Kasumi-1 (cell line): ENCODE measurements at regions not wholly inside any gene's neighbourhood (a gene's known extent, or its start where the extent isn't known, plus 50 kb on each side); places are given as distances from the start of the nearest gene placed in this dataset.
"Not testable (repeated sequence)": the region's sequence is repeated elsewhere in the genome, so short reads cannot be mapped to it uniquely, and the experiment has no call there.

Experiments used
- DNase-seq, 2 experiments: peaks; one replicate each; lab custom pipeline; 2025; lab: John Stamatoyannopoulos, UW

DNA sequence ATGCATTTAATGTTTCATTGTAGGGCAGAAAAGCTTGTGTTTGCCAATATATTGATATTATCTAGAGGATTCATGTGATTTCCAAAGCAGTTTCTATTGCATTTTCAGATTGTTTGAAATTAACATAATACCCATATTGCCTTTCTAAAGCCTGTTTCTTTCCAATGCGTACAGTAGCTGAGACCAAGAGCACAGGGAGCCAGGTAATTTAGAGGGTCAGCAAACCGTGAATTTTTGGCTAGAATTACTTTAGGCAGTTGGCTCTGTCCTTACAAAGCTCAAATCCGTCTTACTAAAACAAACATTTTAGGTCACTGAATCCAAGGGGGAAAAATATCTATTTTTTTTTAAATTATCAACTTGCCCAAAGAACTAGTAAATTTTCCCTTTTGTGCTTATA lies 604.9 kb upstream of the ADARB2 start:
- no peak for DNase-seq

DNA sequence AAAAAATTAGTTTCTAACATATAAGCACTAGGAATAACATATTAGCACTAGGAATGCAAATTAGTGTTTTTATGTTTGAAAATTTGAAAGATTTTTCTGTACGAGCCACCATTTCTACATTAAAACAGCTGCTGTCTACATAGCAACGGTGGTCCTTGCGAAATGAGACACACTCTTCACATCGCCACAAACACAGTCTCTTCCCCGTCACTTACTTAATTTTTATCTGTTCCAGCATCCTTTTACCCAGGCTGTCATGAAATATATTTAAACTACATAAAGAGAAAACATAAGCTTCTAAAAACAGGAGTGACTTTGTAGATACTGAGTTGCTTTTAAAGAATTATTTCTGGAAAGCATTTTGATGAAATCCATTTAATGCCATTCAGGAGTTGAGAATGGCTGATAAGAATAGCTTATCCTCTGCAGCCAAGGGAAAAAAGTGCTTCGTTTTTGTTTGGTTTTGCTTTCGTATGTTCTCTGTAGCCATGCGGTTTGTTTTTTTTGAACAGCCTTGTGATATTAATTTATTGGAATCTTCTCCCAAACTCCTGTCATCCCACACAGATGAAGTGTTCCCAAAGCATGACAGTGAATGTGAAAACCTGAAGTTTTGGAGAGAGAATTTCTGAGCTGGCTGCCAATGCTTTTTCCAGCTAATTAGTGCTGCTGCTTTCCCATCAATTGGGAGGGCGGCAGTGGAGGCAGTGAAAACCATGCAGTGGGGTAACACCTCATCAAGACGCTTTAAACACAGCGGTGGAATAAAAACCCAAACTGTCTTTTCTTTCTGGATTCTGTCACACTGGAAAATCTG lies 603.7 kb upstream of the ADARB2 start:
- no peak for DNase-seq

DNA sequence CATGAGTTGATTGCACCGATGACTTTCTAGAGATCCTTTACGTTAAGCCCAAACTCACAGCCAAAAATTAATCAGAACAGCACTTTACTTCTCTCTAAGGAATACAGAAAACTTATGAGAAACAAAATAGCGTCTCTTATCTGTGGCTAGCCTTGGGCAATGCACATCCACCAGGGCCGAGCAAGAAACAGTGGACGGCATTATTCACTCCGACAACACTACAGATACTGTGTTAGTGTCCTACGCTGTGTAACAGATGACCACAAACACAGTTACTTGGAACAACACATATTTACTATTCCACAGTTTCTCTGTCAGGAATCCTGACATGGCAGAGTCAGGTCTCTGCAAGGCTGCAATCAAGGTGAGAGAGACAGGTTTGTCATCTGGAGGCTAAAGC lies 598.3 kb upstream of the ADARB2 start:
- DNase-seq: no peak

DNA sequence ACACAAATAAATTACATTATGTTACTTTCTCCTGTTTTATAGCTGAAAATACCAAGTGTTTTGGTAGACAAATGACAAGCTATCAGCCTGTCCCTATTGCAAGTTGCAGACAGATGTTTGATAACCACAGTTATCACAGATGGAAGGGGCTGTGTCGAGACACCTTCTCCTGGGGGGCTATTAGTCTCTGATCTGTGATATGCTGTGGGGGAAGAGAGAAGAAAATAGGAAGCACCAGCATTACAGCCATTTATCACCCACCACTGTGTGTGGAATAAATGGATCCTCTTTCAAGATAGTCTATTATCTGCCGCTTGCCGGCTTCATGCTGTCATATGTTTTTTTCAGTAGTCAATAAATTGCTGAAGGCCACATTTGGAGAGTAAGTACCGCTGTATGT lies 597.2 kb upstream of the ADARB2 start:
- no peak for DNase-seq

DNA sequence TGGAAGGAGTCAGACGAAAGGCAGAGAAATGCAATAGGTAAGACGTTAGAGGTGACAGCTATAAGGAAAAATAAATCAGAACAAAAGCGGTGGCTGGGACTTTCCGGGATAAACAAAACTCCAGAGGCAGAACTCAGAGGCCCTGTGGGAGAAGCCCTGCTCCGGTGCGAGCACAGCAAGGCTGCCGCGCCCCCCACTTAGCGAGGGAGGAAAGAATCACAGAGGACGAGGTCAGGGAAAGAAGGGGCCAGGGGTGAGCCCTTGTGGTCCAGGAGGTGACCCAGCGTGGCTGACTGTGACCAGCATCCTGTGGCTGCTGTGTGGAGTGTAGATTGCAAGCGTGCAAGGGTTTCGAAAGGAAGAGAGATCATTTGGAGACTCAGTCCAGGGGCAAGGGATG lies 591.8 kb upstream of the ADARB2 start:
- DNase-seq: no peak

DNA sequence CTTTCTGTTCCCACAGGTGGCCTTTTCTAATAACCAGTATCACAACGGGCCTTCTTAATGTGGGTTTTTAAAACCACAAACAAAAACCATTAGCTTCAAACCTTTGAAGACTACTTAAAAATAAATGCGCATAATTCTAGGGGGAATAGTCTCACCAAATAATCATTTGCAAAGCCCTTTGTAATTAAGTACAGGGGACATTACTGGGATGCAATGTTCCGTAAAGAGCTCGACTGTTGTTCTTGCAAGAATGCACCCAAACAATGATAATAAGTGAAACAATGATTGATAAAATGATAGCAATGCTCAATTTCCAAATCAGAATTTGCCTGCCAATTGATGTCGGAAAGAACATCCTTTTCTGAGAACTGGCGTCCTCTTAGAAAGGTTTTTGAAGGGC lies 589.1 kb upstream of the ADARB2 start:
- DNase-seq: no peak

DNA sequence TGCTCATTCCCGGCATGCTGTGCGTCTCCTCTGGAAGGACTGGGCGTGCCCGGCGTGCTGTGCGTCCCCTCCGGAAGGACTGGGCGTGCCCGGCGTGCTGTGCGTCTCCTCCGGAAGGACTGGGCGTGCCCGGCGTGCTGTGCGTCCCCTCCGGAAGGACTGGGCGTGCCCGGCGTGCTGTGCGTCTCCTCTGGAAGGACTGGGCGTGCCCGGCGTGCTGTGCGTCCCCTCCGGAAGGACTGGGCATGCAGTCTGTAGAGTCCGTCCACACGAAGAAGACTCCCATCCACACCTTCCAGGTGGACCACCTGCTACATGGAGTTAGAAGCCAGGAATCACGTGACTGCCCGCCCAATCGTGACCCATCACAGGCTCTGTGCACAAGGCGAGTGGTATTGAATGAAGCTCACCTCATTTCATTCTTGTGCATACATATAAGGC lies 577.7 kb upstream of the ADARB2 start:
- DNase-seq: not testable (repeated sequence)

DNA sequence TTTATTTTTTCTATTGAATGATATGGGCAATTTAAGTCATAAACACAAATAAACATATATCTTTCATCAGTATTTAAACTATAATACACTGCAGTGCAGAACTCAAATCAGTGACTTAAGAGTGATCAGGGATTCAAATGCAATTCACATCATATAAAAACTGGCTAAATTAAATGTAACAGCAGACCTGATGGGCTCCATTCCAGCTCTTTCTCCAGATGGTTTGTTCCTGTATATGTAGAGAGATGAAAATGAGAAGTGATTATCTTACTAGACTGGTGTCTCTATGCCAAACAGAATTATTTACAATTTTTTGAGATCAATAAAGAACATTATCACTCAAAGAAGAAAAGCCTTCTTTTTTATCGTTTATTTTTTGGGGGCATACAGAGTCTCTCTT lies 568.8 kb upstream of the ADARB2 start:
- DNase-seq: no peak

DNA sequence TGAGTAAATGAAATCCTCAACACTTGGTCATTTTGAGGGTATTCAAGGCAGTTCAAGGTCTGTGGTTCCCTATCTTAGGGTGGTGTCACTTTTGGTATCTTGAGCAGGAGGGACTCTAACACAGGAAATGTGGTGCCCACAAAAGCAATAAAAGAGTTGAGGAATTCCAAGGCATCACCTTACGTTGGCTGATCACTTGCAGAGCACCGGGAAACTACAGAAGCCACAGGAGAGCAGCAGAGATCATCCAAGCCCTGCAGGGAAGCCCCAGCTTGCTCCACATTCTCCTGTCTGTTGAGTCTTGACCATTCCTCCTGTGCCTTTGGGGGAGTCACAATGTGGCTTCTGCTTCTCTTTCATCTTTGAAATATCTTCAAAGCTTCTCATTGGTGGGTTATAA lies 565.8 kb upstream of the ADARB2 start:
- no peak for DNase-seq

DNA sequence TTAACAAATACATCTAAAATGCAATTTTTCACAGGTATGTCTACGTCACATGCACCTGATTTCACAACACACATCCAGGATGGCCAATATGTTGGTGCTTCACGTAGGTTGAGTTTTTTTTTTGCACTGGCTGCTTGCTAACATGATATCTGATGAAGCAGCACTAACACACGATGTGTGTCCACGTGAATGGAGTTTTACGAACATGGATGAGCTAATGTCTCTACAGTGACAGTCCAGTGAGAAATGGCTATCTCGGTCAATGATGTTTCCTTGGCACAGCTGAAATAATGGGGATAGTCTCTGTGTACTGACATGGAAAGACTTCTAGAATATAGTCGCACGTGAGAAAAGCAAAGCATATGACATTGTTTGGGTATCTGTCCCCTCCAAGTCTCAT lies 563.9 kb upstream of the ADARB2 start:
- DNase-seq: no peak

DNA sequence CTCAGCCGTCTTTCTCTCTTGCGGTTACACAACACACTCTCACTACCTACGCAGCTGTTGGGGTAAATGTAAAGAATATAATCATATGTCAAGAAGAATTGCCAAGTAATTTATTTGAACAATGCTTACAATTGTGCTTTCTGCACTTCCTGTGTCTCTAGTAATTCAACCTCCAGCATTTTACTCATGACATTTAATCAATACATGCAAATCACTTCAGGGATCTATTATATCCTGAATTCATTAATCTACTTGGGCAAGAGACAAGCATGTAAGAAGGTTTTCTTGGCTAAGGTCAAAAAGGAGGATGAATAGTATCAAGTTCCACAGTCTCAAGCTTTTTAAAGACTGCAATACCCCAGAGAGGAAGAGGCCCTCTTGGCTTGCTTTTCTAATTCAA lies 562.9 kb upstream of the ADARB2 start:
- DNase-seq: no peak

DNA sequence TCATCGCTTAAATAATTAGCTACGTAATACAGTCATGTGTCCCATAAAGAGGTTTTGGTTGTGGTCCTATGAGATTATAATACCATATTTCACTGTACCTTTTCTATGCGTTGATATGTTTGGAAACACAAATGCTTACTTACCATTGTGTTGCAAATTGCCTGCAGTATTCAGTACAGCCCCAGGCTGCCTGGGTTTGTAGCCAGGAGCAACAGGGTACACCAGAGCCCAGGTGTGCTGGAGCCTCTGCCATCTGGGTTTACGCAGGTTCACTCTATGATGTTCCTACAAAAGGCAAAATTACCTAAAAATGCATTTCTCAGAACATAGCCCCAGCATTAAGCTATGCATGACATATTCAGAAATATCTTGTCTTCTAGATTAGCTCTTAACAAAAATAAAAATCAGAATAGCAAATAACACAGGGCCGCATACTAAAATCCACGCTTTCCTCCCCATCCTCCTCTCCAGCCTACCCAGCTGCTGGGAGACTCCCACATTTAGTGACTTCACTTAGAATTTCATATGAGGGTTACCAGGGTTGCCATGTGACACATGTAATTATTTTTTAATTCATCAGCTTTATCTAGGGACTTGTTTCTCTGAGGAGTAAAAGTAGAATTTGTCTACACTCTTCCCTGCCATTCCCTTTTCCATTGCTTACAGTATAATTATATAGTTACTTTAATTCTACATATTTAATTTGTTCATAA lies 559.0 kb upstream of the ADARB2 start:
- DNase-seq: no peak

DNA sequence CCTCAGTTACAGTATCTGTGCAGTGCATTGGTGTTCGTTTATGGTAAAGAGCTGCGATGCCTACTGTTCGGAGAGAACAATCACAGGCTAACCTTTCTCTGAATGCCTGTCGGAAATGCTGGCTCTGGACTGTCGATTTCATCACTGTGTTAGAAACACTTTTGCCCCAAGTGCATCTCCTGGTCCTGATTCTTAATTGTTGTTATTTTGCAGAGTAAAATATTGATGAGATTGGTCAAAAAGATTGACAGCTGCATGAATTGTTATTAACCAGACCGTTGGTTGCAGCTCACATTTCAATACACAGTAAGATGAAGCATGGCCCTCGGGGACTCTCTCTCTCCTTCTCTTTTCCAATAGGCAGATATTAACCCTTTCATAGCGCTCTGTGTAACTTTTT lies 557.4 kb upstream of the ADARB2 start:
- no peak for DNase-seq

DNA sequence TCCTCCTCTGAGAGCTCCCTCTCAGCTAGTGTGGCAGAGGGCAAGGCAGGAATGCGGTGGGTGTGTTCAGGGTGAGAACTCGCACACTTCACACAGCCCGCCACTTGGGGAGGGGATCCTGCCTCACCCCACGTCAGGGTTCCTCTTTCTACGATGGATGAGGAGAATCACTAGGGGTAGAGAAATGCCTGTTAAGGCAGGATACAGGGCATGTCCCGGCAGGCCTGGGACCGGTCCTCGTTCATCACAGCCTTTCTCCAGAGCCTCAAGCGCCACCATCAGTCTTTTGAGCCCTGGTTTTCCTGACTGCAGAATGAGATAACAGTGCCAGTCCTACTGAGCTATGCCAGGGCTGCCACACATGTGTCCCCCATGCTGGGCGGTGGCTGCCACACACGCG lies 546.7 kb upstream of the ADARB2 start:
- no peak for DNase-seq

DNA sequence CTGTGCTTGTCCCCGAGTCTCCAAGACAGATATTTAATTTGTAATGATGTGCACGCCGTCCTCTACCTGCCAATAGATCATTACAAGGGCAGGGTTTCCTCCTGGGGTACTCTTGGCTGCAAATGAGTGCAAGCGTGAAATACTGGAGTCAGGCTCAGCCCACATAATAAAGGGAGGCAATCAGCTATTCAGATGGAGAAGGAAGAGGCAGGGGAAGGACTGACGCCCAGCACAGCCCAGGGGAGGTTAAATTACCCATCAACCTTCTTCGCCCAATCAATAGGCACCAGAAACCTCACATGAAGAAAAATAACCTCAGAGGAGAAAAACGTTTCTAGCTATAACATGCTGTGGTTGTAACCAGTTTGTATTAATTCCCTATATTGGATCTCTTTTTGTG lies 544.9 kb upstream of the ADARB2 start:
- DNase-seq: no peak

DNA sequence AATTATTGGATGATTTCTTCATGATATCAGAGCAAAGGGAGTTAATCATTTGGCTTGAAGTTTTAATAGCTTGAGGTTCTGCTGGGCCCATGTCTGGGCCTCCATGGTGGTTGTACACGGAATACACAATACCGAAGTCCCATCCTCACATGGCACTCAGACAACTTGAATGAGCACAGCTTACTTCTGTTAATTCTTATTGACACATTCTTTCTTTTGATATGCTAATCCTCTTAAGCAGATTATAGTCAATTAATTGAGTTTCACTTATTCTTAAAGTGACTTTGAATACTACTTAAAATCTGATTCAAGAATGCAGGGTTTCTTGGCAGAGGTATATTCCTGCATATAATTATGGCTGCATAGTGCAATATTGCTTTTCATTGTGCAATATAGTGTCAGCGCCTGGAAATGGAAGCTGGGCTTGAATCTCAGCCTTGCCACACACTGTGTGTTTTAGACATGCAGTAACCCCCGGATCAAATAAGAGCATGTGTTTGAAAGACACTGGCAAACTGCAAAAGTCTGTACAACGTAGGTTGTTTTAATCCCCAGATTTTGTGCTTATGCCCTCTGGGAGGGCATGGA lies 543.5 kb upstream of the ADARB2 start:
- no peak for DNase-seq

DNA sequence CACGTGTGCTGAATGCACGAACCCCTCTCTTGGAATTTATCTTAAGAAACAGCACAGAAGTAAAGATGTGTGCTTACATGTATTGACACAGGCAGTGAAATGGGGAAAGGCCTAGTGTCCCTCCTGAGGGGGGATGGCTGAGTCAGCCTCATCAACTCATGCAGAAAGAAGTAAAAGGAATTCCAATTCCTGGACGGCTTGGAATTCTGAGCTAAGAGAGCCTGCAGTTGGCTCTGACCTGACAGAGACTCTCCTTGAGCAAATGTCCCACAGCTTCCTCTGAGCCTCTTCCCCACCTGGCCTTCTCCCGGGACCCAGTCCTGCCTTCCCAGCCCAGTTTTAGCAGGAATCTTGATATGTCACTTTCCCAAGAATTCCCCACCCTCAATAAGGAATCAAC lies 542.4 kb upstream of the ADARB2 start:
- no peak for DNase-seq

DNA sequence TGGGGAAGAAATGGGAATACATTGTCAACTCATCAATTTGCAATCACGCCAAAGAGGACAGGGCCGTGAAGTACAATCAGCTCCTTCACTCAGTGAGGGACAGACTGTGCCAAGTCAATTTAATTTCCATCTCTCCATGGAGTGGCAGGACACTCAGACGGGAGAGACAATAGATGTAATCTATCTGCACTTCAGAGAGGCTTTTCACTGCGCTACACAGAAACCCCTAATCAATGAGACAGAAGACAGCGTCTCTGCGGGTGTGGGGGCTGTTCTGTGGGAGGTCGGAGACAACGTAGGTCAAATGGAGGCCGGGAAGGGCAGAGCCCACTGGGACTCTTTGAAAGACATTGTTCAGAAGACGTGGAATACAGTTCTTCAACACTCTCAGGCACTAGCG lies 541.0 kb upstream of the ADARB2 start:
- DNase-seq: no peak

DNA sequence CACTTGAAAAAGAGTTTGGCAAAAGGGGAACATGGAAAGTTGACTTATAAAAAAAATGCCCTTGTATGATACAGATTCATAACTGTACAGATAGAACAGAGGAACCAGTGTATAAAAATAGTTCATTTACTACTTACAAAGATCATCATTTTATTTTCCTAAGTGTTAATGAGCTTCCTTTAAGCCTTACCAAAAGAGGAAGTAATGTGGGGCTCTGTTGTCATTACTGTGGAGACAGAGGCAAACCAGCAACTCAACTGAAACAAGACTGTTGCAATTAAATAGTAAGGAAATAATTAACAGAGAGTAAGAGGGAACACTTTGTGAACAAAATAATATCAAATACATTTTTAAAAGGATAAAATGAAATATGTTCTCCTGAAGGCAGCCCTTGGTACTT lies 526.2 kb upstream of the ADARB2 start:
- DNase-seq: peak; percentile 55 to 63

DNA sequence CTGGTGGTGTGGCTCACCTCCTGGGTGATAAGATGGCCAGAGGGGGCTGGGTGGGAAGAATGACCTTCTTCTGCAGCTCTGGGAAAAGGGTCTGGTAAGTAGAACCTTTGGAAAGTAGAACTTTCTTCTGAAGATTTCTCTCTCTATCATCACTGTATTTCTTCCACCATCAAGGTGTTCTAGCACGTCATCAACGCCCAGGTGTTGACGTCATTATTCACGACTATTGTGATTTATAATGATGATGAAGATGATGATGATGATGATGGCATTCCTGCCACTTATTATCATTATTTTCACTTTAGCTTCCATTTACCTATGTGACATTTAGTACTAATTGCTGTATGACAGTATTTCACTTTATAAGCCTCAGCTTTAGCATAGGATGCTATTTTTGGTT lies 525.6 kb upstream of the ADARB2 start:
- DNase-seq: no peak

DNA sequence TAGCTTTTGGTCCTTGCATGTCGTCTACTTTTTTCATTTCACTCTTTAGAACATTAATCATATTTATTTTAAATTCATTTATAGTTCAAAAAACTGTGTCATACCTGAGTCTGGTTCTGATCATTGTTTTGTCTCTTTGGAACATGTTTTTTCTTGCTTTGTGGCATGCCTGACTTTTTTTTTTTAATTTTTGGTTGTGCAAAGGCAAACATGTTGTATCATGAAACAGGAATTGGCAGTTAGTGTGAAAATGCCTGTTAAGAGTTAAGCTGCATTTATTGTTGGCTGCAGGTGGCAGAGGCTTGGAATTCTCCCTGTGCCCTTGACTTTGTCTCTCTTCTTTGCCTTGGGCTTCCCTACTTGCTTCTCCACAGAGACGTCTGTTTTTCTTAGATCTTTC lies 525.0 kb upstream of the ADARB2 start:
- DNase-seq: no peak

DNA sequence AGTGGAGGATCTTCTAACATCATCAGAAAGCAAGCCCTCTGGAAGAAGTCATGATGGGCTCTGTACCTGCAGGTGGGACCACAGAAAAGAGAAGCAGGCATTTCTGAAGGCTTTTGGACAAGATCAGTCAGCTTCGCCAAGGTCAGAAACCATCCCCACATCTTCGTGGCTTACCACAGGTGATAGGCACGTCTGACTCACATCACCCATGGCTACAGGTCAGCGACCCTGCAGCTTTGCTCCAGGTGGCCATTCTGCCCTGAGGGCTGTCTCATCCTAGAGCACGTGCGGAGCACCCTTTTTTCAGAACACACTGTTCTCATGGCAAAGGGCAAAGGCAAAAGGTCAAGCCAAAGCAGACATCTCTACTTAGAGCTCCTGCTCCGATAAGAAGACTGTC lies 518.9 kb upstream of the ADARB2 start:
- DNase-seq: no peak

DNA sequence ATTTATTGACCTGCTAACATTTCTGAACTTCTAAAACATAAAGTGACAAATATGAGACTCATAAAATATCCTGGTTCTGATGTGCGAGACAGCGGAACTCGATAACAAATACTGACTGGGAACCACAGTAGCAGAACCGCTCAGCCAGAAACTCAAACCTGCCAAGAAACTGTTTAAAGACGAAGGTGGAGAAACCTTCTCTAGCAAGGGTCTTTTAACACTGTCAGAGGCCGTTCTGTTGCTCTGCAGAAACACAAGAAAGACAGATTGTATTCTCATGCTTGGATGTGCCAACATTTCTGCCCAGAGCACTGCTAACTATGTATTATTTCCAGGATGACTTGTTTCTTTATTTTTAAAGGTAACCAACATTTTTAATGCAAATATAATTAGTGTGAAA lies 514.8 kb upstream of the ADARB2 start:
- DNase-seq: no peak
